BE2C (cell line): ENCODE measurements at regions not wholly inside any gene's neighbourhood (a gene's known extent, or its start where the extent isn't known, plus 50 kb on each side); places are given as distances from the start of the nearest gene placed in this dataset.

Experiments
- DNase-seq: peaks from one replicate; pipeline ENCODE4 v3.0.0-alpha.2; 2020
- H3K27me3 ChIP-seq: fragments of 250-450 bp; sonication (Bioruptor Pico); 2 replicates; pipeline ENCODE4 v1.5.1; 2020; ENCODE audit warnings: mild to moderate bottlenecking
- H3K36me3 ChIP-seq: fragments of 250-450 bp; sonication (Bioruptor Pico); 2 replicates; pipeline ENCODE4 v1.5.1; 2020; ENCODE audit warnings: mild to moderate bottlenecking
- H3K4me1 ChIP-seq: fragments of 250-450 bp; sonication (Bioruptor Pico); 2 replicates; pipeline ENCODE4 v1.5.1; 2020
- H3K4me3 ChIP-seq: 2 replicates; pipeline ENCODE4 v1.5.1; 2011; ENCODE audit warnings: low read depth, low read length
- H3K9me3 ChIP-seq: fragments of 250-450 bp; sonication (Bioruptor Pico); 2 replicates; pipeline ENCODE4 v1.5.1; 2020
- CTCF ChIP-seq: IDR thresholded peaks from 2 replicates; pipeline ENCODE4 v1.5.1; 2012; ENCODE audit warnings: mild to moderate bottlenecking, low read depth, low read length

- TF ChIP-seq CTCF = no peak
- DNase-seq = no peak
These were observed 74.4 kb upstream of the VRK1 start for GRCh38 chr14:96722736-96723135.

GRCh38 chr14:96723946-96724345 is 73.2 kb upstream of the VRK1 start:
- Histone ChIP-seq H3K27me3 (no peaks in the 10 kb centered on the region), H3K9me3 (no peaks in the 10 kb centered on the region), H3K36me3 (no peaks in the 10 kb centered on the region), H3K4me1 (no peaks in the 10 kb centered on the region), H3K4me3 (no peak overlapping the region)
- TF ChIP-seq CTCF = no peak
- DNase-seq = no peak

More at GRCh38 chr14:96722736-96723135, 74.4 kb upstream of the VRK1 start:
- Histone ChIP-seq H3K36me3 (no peaks in the 10 kb centered on the region), H3K4me3 (no peak overlapping the region), H3K4me1 (no peaks in the 10 kb centered on the region), H3K27me3 (no peaks in the 10 kb centered on the region), H3K9me3 (no peaks in the 10 kb centered on the region)

GRCh38 chr14:96725232-96725631 is 72.0 kb upstream of the VRK1 start:
- Histone ChIP-seq H3K4me1 (no peaks in the 10 kb centered on the region), H3K36me3 (no peaks in the 10 kb centered on the region), H3K27me3 (no peaks in the 10 kb centered on the region), H3K9me3 (no peaks in the 10 kb centered on the region), H3K4me3 (no peak overlapping the region)
- no peak for TF ChIP-seq CTCF
- no peak for DNase-seq

GRCh38 chr14:96727073-96727472 is 70.1 kb upstream of the VRK1 start:
- no peak overlapping the region for H3K4me3 ChIP-seq

GRCh38 chr14:96727491-96727890 is 69.7 kb upstream of the VRK1 start:
- no peaks in the 10 kb centered on the region for H3K36me3 ChIP-seq
- H3K4me3 ChIP-seq = no peak overlapping the region
- no peaks in the 10 kb centered on the region for H3K4me1 ChIP-seq
- TF ChIP-seq CTCF = no peak
- H3K27me3 ChIP-seq = 0 out of 2 replicates have a peak, but pooled peaks cover 2% of the 10 kb centered on the region
- H3K9me3 ChIP-seq = no peaks in the 10 kb centered on the region
- DNase-seq = no peak

More at GRCh38 chr14:96727073-96727472, 70.1 kb upstream of the VRK1 start:
- no peak for TF ChIP-seq CTCF
- Histone ChIP-seq H3K4me1 (no peaks in the 10 kb centered on the region), H3K36me3 (no peaks in the 10 kb centered on the region), H3K9me3 (no peaks in the 10 kb centered on the region), H3K27me3 (no peaks in the 10 kb centered on the region)
- DNase-seq = no peak

GRCh38 chr14:96727980-96728717 is 69.0 kb upstream of the VRK1 start:
- no peak overlapping the region for H3K4me3 ChIP-seq
- 0 out of 2 replicates have a peak, but pooled peaks cover 5% of the 10 kb centered on the region for H3K27me3 ChIP-seq
- no peaks in the 10 kb centered on the region for H3K9me3 ChIP-seq
- H3K36me3 ChIP-seq = no peaks in the 10 kb centered on the region
- H3K4me1 ChIP-seq = no peaks in the 10 kb centered on the region
- no peak for TF ChIP-seq CTCF
- no peak for DNase-seq
